Vagina (tissue), 2 donors: ENCODE measurements at regions not wholly inside any gene's neighbourhood (a gene's known extent, or its start where the extent isn't known, plus 50 kb on each side); places are given as distances from the start of the nearest gene placed in this dataset.
"Not testable (repeated sequence)": the region's sequence is repeated elsewhere in the genome, so short reads cannot be mapped to it uniquely, and the experiment has no call there.

Experiments used
- DNase-seq, 2 donors: peaks; one replicate each; pipeline ENCODE4 v3.0.0-alpha.2; 2017; ENCODE audit errors: extremely low spot score in 2 of 2
- H3K27ac ChIP-seq: fragments of 200-600 bp; sonication (generic); one replicate; pipeline ENCODE4 v1.5.1; 2019
- H3K27me3 ChIP-seq: fragments of 200-600 bp; sonication (generic); one replicate; pipeline ENCODE4 v1.5.1; 2019
- H3K36me3 ChIP-seq, 2 donors: fragments of 200-600 bp; sonication (generic); one replicate each; pipeline ENCODE4 v1.5.1; 2017 to 2019
- H3K4me1 ChIP-seq: fragments of 200-600 bp; sonication (generic); one replicate; pipeline ENCODE4 v1.5.1; 2019
- H3K4me3 ChIP-seq, 2 donors: fragments of 200-600 bp; sonication (generic); 1 replicate in 1 of 2; 2 replicates in 1 of 2; pipeline ENCODE4 v1.5.1; 2016 to 2019
- H3K9me3 ChIP-seq: fragments of 200-600 bp; sonication (generic); one replicate; pipeline ENCODE4 v1.5.1; 2019
- POLR2A ChIP-seq, 2 donors: fragments of 450-650 bp; IDR thresholded peaks; one replicate each; pipeline ENCODE4 v1.6.1; 2017; ENCODE audit warnings: antibody characterized with exemption in 2 of 2, mild to moderate bottlenecking in 2 of 2, moderate library complexity in 2 of 2
- POLR2AphosphoS5 ChIP-seq, 2 donors: sonication (generic); formaldehyde crosslinking; IDR thresholded peaks; one replicate each; pipeline ENCODE4 v1.9.0; 2017; ENCODE audit warnings: antibody characterized with exemption in 2 of 2, mild to moderate bottlenecking in 2 of 2, low read depth in 1 of 2; ENCODE audit not compliant: insufficient read depth in 1 of 2
- intact Hi-C: fragments of 100-400 bp; cut with DNase I; formaldehyde crosslinking; loops from one replicate; pipeline ENCODE4 v1.15.1; 2023
- TF ChIP-seq, protein P1 (sequence below), 3 experiments: fragments of 450-650 bp in 2 of 3; fragments of 200-600 bp in 1 of 3; sonication (generic) in 1 of 3; IDR thresholded peaks; one replicate each; pipeline ENCODE4 v1.5.1; 2017 to 2019; ENCODE audit warnings: antibody characterized with exemption in 3 of 3, mild to moderate bottlenecking in 2 of 3, moderate library complexity in 2 of 3

DNA sequence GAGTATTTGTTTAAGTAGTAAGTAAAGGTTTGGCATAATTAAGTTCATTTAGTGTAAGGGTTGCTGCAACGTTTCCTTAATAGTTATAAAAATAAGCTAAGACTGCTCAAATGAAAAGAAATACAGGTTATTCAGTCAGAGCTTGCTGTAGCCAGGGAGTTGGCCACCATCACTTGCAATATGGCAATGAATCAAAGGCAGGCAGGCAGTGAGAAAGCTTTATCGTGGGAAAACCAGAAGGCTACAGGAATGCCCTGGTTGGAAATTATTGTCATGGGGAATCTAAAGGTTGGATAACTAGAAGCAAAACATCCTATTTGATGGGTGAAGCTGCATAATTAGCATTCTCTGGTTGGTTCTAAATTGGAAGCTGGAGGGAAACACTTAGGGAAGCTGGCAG is 1286.4 kb upstream of the CDH18 start:
- DNase-seq, H3K27ac ChIP-seq, H3K4me3 ChIP-seq, H3K36me3 ChIP-seq, H3K9me3 ChIP-seq, H3K4me1 ChIP-seq, H3K27me3 ChIP-seq, intact Hi-C loops: not testable (repeated sequence)

DNA sequence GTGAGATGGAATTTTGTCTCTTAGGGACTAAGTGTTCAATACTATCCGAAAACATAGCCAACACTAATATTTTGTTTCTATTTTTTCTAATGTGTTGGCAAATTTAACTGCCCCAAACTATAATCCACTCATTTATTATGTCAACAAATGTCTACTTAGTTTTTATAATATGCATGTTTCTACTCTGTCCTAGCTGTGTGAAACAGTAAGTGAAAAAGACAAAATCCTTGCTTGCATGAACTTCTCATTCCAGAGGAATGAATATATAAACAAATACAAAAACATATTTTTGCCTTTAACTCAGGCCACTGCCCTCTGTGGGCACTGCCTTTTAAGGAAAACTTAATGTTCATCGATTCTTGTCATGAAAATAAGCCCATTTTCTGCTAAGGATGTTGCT is 1275.4 kb upstream of the CDH18 start:
- TF ChIP-seq POLR2AphosphoS5 (IDR thresholded peaks at IDR 0.05; ENCODE audit: insufficient read depth in 1 of 2, low read depth in 1 of 2) (no peak), POLR2A (IDR thresholded peaks at IDR 0.05) (no peak)
- TF ChIP-seq, protein P1, sequence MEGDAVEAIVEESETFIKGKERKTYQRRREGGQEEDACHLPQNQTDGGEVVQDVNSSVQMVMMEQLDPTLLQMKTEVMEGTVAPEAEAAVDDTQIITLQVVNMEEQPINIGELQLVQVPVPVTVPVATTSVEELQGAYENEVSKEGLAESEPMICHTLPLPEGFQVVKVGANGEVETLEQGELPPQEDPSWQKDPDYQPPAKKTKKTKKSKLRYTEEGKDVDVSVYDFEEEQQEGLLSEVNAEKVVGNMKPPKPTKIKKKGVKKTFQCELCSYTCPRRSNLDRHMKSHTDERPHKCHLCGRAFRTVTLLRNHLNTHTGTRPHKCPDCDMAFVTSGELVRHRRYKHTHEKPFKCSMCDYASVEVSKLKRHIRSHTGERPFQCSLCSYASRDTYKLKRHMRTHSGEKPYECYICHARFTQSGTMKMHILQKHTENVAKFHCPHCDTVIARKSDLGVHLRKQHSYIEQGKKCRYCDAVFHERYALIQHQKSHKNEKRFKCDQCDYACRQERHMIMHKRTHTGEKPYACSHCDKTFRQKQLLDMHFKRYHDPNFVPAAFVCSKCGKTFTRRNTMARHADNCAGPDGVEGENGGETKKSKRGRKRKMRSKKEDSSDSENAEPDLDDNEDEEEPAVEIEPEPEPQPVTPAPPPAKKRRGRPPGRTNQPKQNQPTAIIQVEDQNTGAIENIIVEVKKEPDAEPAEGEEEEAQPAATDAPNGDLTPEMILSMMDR (IDR thresholded peaks at IDR 0.05) = no peak
- intact Hi-C loops = no loop called here
- no peaks in the 10 kb centered on the region for H3K27me3 ChIP-seq
- no peaks in the 10 kb centered on the region for H3K36me3 ChIP-seq
- H3K4me1 ChIP-seq = no peaks in the 10 kb centered on the region
- no peak overlapping the region for H3K27ac ChIP-seq
- DNase-seq = no peak
- H3K4me3 ChIP-seq = no peak overlapping the region
- H3K9me3 ChIP-seq = no peaks in the 10 kb centered on the region

DNA sequence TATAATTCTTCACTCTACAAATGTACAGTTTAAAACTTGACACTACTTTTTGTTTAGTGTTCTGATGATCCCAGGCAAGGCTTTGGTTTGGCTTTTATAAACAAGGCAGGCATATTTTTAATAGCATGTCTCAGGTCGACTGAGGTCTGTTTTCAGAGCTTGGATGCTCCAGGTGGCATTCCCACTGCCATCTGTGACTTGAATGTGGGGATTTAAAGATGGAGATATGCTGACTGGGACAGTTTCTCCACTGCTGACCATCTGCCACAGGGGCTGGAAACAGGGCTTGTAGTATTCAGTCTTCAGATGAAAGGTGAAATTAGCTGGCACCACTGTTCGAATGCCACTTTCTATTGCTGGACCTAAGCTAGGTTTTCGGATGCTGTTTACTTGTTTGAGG is 1266.2 kb upstream of the CDH18 start:
- DNase-seq = no peak
- Histone ChIP-seq H3K27ac (no peak overlapping the region), H3K4me1 (no peaks in the 10 kb centered on the region), H3K27me3 (no peaks in the 10 kb centered on the region), H3K36me3 (no peaks in the 10 kb centered on the region), H3K4me3 (no peak overlapping the region), H3K9me3 (no peaks in the 10 kb centered on the region)
- TF ChIP-seq, protein P1 (IDR thresholded peaks at IDR 0.05) = no peak
- TF ChIP-seq POLR2AphosphoS5 (IDR thresholded peaks at IDR 0.05; ENCODE audit: insufficient read depth in 1 of 2, low read depth in 1 of 2) (no peak), POLR2A (IDR thresholded peaks at IDR 0.05) (no peak)
- intact Hi-C loops = no loop called here

DNA sequence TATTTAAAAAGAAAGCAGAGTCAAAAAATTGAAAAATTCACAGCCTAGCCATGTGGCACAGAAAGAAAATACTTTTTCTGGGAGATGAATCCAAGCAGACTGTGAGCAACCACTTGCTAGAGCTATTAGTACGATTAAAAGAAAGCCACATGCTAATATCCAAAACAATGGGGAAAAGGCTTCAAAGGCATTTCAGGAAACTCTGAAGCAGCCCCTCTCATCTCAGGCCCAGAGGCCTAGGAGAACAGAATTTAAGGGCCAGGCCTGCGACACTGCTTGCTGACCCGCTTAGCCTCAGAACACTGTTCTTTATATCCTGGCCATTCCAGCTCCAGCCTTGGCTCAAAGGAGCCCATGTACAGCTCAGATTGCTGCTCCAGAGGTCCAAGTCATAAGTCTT is 1257.0 kb upstream of the CDH18 start:
- H3K27me3 ChIP-seq = no peaks in the 10 kb centered on the region
- TF ChIP-seq, protein P1 (IDR thresholded peaks at IDR 0.05) = no peak
- TF ChIP-seq POLR2A (IDR thresholded peaks at IDR 0.05) = no peak
- TF ChIP-seq POLR2AphosphoS5 (IDR thresholded peaks at IDR 0.05; ENCODE audit: insufficient read depth in 1 of 2, low read depth in 1 of 2) = no peak
- H3K4me1 ChIP-seq = no peaks in the 10 kb centered on the region
- no peak overlapping the region for H3K27ac ChIP-seq
- H3K4me3 ChIP-seq = no peak overlapping the region
- intact Hi-C loops = no loop called here
- DNase-seq = no peak
- no peaks in the 10 kb centered on the region for H3K36me3 ChIP-seq
- no peaks in the 10 kb centered on the region for H3K9me3 ChIP-seq

DNA sequence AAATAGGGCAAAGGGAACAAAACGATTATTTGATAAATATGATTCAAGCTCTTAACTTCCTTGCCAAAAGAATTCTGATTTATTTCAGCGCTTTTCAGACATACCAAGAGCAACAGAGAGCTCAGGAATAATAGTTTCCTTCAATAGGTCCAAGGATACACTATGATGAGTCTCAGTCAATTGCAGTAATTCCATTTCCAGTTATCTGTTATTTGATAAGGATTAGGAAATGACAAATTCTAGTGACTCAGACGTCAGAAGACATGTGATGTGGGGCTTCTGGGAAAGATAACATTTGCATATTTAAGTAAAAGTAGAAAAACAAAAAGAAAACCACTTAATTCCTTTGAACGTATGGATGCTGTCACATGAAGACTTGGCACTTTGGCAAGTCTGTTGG is 1250.8 kb upstream of the CDH18 start:
- no peak overlapping the region for H3K4me3 ChIP-seq
- no peaks in the 10 kb centered on the region for H3K4me1 ChIP-seq
- intact Hi-C loops = no loop called here
- no peaks in the 10 kb centered on the region for H3K36me3 ChIP-seq
- no peaks in the 10 kb centered on the region for H3K9me3 ChIP-seq
- H3K27me3 ChIP-seq = no peaks in the 10 kb centered on the region
- TF ChIP-seq POLR2A (IDR thresholded peaks at IDR 0.05) (no peak), POLR2AphosphoS5 (IDR thresholded peaks at IDR 0.05; ENCODE audit: insufficient read depth in 1 of 2, low read depth in 1 of 2) (no peak)
- TF ChIP-seq, protein P1 (IDR thresholded peaks at IDR 0.05) = no peak
- no peak for DNase-seq
- H3K27ac ChIP-seq = no peak overlapping the region

DNA sequence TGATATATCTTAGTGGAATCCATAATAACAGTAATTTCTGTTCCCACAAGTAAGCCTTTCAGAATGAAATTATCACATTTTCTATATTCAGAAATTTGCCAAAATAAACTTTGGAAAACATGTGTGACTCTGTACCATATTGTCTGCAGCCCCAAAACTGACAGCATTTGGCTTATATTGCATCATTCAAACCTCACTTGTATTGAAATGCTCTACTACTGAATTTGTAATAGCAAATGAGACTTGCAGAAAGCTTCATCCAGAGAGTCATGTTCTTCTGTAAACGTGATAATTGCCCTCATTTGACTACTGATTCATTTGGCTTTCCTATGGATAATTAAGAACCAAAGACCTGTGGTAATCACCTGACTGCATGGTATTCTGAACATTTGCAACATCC is 1249.5 kb upstream of the CDH18 start:
- no peak for DNase-seq
- TF ChIP-seq POLR2A (IDR thresholded peaks at IDR 0.05) (no peak), POLR2AphosphoS5 (IDR thresholded peaks at IDR 0.05; ENCODE audit: insufficient read depth in 1 of 2, low read depth in 1 of 2) (no peak)
- TF ChIP-seq, protein P1 (IDR thresholded peaks at IDR 0.05) = no peak
- no peaks in the 10 kb centered on the region for H3K36me3 ChIP-seq
- no peaks in the 10 kb centered on the region for H3K27me3 ChIP-seq
- intact Hi-C loops = no loop called here
- no peaks in the 10 kb centered on the region for H3K4me1 ChIP-seq
- no peak overlapping the region for H3K27ac ChIP-seq
- H3K4me3 ChIP-seq = no peak overlapping the region
- H3K9me3 ChIP-seq = no peaks in the 10 kb centered on the region
